ENCODE measurements at regions not wholly inside any gene's neighbourhood (a gene's known extent, or its start where the extent isn't known, plus 50 kb on each side); places are given as distances from the start of the nearest gene placed in this dataset.

GRCh38 chr4:146029939-146030710 lies 91.5 kb upstream of the ZNF827 start (continued):
- TF ChIP-seq CHD7 (IDR thresholded peaks at IDR 0.05; ENCODE audit: insufficient replicate concordance, low read length) (peak; percentile 41), MAX (IDR thresholded peaks at IDR 0.05) (no peak), TEAD4 (IDR thresholded peaks at IDR 0.05; ENCODE audit: low read depth, low read length) (no peak), SIN3A (conservative IDR thresholded peaks at IDR 0.05 in 1 of 2, IDR thresholded peaks at IDR 0.05 in 1 of 2; ENCODE audit: low read depth in 1 of 2, low read length in 2 of 2) (no peak), SP1 (IDR thresholded peaks at IDR 0.05; ENCODE audit: low read depth, low read length) (peak; percentile 41; the same call in 1 of the 2 replicates), POLR2A (IDR thresholded peaks at IDR 0.05; ENCODE audit: control extremely low read depth in 1 of 2, low read depth in 2 of 2, low read length in 2 of 2) (no peak), HDAC2 (IDR thresholded peaks at IDR 0.05; ENCODE audit: borderline replicate concordance in 1 of 2, low read depth in 2 of 2, low read length in 2 of 2) (peak in 1 of 2 experiments; percentile 94; a peak in 1 of 4 replicates), RXRA (IDR thresholded peaks at IDR 0.05; ENCODE audit: insufficient read depth, low read depth, low read length) (0 out of 2 replicates have a peak, but pooled peaks have one; percentile 9)

All from H1 (cell line).